Stimulated activated CD4-positive, alpha-beta T cell treated with anti-CD3 and anti-CD28 coated beads, Interleukin-2, amount 100 ng/mL, for 4 hours (primary cell): ENCODE measurements at regions not wholly inside any gene's neighbourhood (a gene's known extent, or its start where the extent isn't known, plus 50 kb on each side); places are given as distances from the start of the nearest gene placed in this dataset.
"Not testable (repeated sequence)": the region's sequence is repeated elsewhere in the genome, so short reads cannot be mapped to it uniquely, and the experiment has no call there.

Source experiments
- DNase-seq: peaks from one replicate; pipeline ENCODE4 v3.0.0-alpha.2; 2020; ENCODE audit warnings: low read depth

GRCh38 chr10:62589689-62590088 lies 214.8 kb upstream of the ADO start:
- DNase-seq = no peak

GRCh38 chr10:62590306-62590705 lies 214.2 kb upstream of the ADO start:
- no peak for DNase-seq

- DNase-seq = peak; percentile 36
Measured at GRCh38 chr10:62594093-62594520, 210.4 kb upstream of the ADO start.

GRCh38 chr10:62597226-62597625 lies 207.3 kb upstream of the ADO start:
- no peak for DNase-seq

- DNase-seq = no peak
Measured at GRCh38 chr10:62599161-62599560, 205.4 kb upstream of the ADO start.

- DNase-seq = not testable (repeated sequence)
Measured at GRCh38 chr10:62606551-62606950, 198.0 kb upstream of the ADO start.

GRCh38 chr10:62608189-62608875 lies 196.2 kb upstream of the ADO start:
- not testable (repeated sequence) for DNase-seq

GRCh38 chr10:62610649-62611229 lies 193.8 kb upstream of the ADO start:
- peak; percentile 76 for DNase-seq

GRCh38 chr10:62613424-62613823 lies 191.1 kb upstream of the ADO start:
- no peak for DNase-seq

GRCh38 chr10:62613859-62614258 lies 190.7 kb upstream of the ADO start:
- no peak for DNase-seq

GRCh38 chr10:62614389-62615157 lies 189.9 kb upstream of the ADO start:
- no peak for DNase-seq

GRCh38 chr10:62616885-62617590 lies 187.5 kb upstream of the ADO start:
- no peak for DNase-seq

GRCh38 chr10:62617652-62618051 lies 186.9 kb upstream of the ADO start:
- no peak for DNase-seq

GRCh38 chr10:62618054-62618453 lies 186.5 kb upstream of the ADO start:
- DNase-seq = no peak

GRCh38 chr10:62618576-62619412 lies 185.7 kb upstream of the ADO start:
- DNase-seq = no peak

- no peak for DNase-seq
Measured at GRCh38 chr10:62619413-62619738, 185.1 kb upstream of the ADO start.

- no peak for DNase-seq
Measured at GRCh38 chr10:62620491-62620890, 184.0 kb upstream of the ADO start.

- DNase-seq = no peak
Measured at GRCh38 chr10:62623223-62623622, 181.3 kb upstream of the ADO start.

GRCh38 chr10:62625484-62625883 lies 179.0 kb upstream of the ADO start:
- DNase-seq = no peak

GRCh38 chr10:62626079-62626478 lies 178.4 kb upstream of the ADO start:
- no peak for DNase-seq

GRCh38 chr10:62626817-62627216 lies 177.7 kb upstream of the ADO start:
- no peak for DNase-seq

GRCh38 chr10:62627983-62628382 lies 176.5 kb upstream of the ADO start:
- no peak for DNase-seq
